ENCODE measurements at regions not wholly inside any gene's neighbourhood (a gene's known extent, or its start where the extent isn't known, plus 50 kb on each side); places are given as distances from the start of the nearest gene placed in this dataset.
"Not testable (repeated sequence)": the region's sequence is repeated elsewhere in the genome, so short reads cannot be mapped to it uniquely, and the experiment has no call there.

DNA sequence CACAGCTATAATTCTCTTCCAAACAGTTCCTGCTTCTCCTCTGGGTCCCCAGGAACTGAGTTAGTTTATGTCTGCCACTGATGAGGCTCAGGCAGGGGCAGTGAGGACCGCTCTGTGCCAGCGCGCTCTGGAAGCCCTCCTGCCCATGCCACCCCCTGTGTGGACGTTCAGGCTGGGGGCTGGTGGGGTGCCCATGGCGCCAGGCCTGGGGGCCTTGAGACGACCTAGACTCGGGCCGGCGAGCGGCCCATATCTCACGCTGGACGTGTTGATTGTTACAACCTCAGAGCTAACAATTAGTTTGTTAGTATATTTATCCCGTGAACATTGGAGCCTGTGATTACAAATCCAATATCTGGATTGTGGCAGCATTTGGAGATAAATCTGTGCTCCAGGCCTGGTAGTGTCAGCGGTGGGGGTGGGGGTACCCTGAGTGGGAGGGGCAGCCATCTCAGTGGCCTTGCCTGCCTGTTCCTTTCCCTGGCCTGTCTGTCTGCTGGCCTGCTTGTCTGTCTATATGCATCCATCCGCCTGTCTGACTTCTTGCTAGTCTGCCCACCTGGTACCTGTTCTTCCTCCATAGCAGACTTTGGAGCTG, 256.5 kb upstream of the MVB12B start:
- Histone ChIP-seq H3K4me3 (IDR thresholded peaks at IDR 0.05; ENCODE audit: insufficient read depth, low read depth, low read length) (no peak overlapping the region), H2AFZ (ENCODE audit: low read depth) (no peak overlapping the region), H3K36me3 (ENCODE audit: insufficient read depth) (no peaks in the 10 kb centered on the region), H3K27me3 (ENCODE audit: insufficient read depth, low read depth) (no peaks in the 10 kb centered on the region), H3K9ac (no peak overlapping the region), H3K4me1 (ENCODE audit: low read depth, poor library complexity, severe bottlenecking) (no peaks in the 10 kb centered on the region), H3K4me2 (no peak overlapping the region), H3K27ac (no peak overlapping the region), H3K79me2 (ENCODE audit: insufficient read depth, low read depth) (no peaks in the 10 kb centered on the region), H4K20me1 (ENCODE audit: insufficient read depth) (no peaks in the 10 kb centered on the region)
- TF ChIP-seq, protein P1, sequence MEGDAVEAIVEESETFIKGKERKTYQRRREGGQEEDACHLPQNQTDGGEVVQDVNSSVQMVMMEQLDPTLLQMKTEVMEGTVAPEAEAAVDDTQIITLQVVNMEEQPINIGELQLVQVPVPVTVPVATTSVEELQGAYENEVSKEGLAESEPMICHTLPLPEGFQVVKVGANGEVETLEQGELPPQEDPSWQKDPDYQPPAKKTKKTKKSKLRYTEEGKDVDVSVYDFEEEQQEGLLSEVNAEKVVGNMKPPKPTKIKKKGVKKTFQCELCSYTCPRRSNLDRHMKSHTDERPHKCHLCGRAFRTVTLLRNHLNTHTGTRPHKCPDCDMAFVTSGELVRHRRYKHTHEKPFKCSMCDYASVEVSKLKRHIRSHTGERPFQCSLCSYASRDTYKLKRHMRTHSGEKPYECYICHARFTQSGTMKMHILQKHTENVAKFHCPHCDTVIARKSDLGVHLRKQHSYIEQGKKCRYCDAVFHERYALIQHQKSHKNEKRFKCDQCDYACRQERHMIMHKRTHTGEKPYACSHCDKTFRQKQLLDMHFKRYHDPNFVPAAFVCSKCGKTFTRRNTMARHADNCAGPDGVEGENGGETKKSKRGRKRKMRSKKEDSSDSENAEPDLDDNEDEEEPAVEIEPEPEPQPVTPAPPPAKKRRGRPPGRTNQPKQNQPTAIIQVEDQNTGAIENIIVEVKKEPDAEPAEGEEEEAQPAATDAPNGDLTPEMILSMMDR (conservative IDR thresholded peaks at IDR 0.05; ENCODE audit: low read depth, low read length) = no peak

DNA sequence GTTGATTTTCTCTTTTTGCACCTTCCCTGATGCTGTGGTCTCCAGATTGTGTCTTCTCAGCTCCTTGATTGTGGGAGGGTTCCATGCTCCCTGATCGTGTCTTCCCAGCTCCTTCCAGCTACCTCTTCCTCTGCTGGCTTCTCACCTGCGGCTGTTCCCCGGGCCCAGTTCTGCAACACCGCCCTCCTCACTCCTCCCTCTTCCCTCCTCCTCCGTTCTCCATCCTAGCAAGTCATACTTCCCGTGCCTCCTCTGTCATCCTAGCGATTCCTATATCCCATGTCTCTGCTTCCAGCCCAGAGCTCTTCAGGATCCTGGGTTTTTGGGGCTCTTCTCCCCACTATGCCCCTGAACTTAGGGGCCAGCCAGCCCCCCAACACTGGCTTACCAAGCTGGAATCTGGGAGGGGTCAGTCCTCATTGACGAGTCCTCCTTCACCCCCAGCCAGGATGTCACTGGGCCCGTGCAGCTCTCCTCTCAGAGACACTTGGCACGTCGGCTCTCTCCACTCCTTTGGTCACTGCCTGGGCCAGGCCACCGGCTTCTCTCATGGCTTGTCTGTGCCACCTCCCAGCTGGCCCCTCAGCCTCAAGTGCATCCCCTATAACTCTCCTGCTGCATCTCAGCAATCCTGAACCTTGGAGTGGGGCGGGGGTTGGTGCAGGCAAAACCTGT, 255.4 kb upstream of the MVB12B start:
- no peaks in the 10 kb centered on the region for H3K4me1 ChIP-seq (ENCODE audit: low read depth, poor library complexity, severe bottlenecking)
- no peaks in the 10 kb centered on the region for H4K20me1 ChIP-seq (ENCODE audit: insufficient read depth)
- no peak overlapping the region for H2AFZ ChIP-seq (ENCODE audit: low read depth)
- no peak overlapping the region for H3K9ac ChIP-seq
- H3K4me2 ChIP-seq = no peak overlapping the region
- H3K27me3 ChIP-seq (ENCODE audit: insufficient read depth, low read depth) = no peaks in the 10 kb centered on the region
- TF ChIP-seq, protein P1 (conservative IDR thresholded peaks at IDR 0.05; ENCODE audit: low read depth, low read length) = no peak
- no peak overlapping the region for H3K27ac ChIP-seq
- H3K79me2 ChIP-seq (ENCODE audit: insufficient read depth, low read depth) = no peaks in the 10 kb centered on the region
- no peaks in the 10 kb centered on the region for H3K36me3 ChIP-seq (ENCODE audit: insufficient read depth)
- no peak overlapping the region for H3K4me3 ChIP-seq (IDR thresholded peaks at IDR 0.05; ENCODE audit: insufficient read depth, low read depth, low read length)

- H3K4me1 ChIP-seq (ENCODE audit: low read depth, poor library complexity, severe bottlenecking); H3K4me2 ChIP-seq; H3K4me3 ChIP-seq (IDR thresholded peaks at IDR 0.05; ENCODE audit: insufficient read depth, low read depth, low read length); H4K20me1 ChIP-seq (ENCODE audit: insufficient read depth); H3K9ac ChIP-seq; H2AFZ ChIP-seq (ENCODE audit: low read depth); H3K36me3 ChIP-seq (ENCODE audit: insufficient read depth); H3K27ac ChIP-seq; H3K79me2 ChIP-seq (ENCODE audit: insufficient read depth, low read depth): not testable (repeated sequence)
- H3K27me3 ChIP-seq (ENCODE audit: insufficient read depth, low read depth) = peaks cover 19% of the 10 kb centered on the region; the same call in 1 of the 2 replicates
These were observed 249.0 kb upstream of the MVB12B start for GRCh38 chr9:126077656-126078055.

DNA sequence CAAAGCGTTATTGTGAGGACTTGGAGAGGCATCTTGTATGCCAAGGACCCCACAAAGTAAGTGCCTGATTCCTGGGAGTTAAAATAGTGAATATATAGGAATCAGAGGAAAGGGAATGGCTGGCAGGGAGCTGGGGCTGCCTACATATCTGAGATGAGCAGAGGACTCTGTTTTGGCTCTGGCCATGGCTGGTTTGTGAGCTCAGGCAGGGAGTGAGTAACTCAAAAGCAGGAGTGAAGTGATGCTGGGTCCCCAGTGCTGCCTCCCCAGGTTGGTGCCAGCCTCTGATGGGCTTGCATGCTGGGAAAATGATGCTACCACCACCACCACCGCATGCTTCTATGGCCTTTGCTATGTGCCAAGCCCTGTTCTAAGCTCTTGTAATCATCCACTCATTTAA, 246.0 kb upstream of the MVB12B start:
- H3K4me3 ChIP-seq (IDR thresholded peaks at IDR 0.05; ENCODE audit: insufficient read depth, low read depth, low read length) = no peak overlapping the region
- no peak overlapping the region for H3K9ac ChIP-seq
- H4K20me1 ChIP-seq (ENCODE audit: insufficient read depth) = no peaks in the 10 kb centered on the region
- no peak overlapping the region for H3K27ac ChIP-seq
- TF ChIP-seq, protein P1 (conservative IDR thresholded peaks at IDR 0.05; ENCODE audit: low read depth, low read length) = no peak
- H3K79me2 ChIP-seq (ENCODE audit: insufficient read depth, low read depth) = no peaks in the 10 kb centered on the region
- no peak overlapping the region for H3K4me2 ChIP-seq
- no peaks in the 10 kb centered on the region for H3K36me3 ChIP-seq (ENCODE audit: insufficient read depth)
- H2AFZ ChIP-seq (ENCODE audit: low read depth) = no peak overlapping the region
- H3K4me1 ChIP-seq (ENCODE audit: low read depth, poor library complexity, severe bottlenecking) = no peaks in the 10 kb centered on the region
- peaks cover 19% of the 10 kb centered on the region; the same call in 1 of the 2 replicates for H3K27me3 ChIP-seq (ENCODE audit: insufficient read depth, low read depth)

DNA sequence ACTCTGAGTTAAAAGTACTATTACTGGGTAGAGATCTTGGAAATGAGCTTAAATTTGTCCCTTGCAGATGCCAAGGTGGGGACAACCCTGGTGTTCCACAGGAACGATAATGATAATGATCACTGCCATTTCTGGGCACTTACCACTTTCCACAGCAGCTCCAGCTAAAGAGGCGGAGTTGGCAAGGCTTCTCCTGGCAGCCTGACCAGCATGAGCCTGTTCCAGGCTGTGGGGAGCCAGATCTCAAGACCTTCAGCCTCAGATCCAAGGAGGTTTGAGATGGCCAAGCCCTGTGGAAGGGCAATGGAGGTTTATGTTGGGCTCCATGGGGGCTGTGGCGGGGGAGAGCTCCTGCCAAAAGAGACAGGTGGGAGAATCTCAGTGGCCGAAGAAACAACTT, 244.9 kb upstream of the MVB12B start:
- Histone ChIP-seq H3K4me2 (no peak overlapping the region), H3K9ac (no peak overlapping the region), H2AFZ (ENCODE audit: low read depth) (no peak overlapping the region), H3K27me3 (ENCODE audit: insufficient read depth, low read depth) (peaks cover 19% of the 10 kb centered on the region; the same call in 1 of the 2 replicates), H3K36me3 (ENCODE audit: insufficient read depth) (no peaks in the 10 kb centered on the region), H3K4me1 (ENCODE audit: low read depth, poor library complexity, severe bottlenecking) (no peaks in the 10 kb centered on the region), H3K79me2 (ENCODE audit: insufficient read depth, low read depth) (no peaks in the 10 kb centered on the region), H3K27ac (no peak overlapping the region), H3K4me3 (IDR thresholded peaks at IDR 0.05; ENCODE audit: insufficient read depth, low read depth, low read length) (no peak overlapping the region), H4K20me1 (ENCODE audit: insufficient read depth) (no peaks in the 10 kb centered on the region)
- TF ChIP-seq, protein P1 (conservative IDR thresholded peaks at IDR 0.05; ENCODE audit: low read depth, low read length) = no peak
